WTC11 (cell line): ENCODE measurements at regions not wholly inside any gene's neighbourhood (a gene's known extent, or its start where the extent isn't known, plus 50 kb on each side); places are given as distances from the start of the nearest gene placed in this dataset.

Experiments used
- ATAC-seq: fragments of 200-7000 bp; cut with Tn5 transposase; 2 replicates; pipeline ENCODE4 v1.10.0; 2021; ENCODE audit warnings: mild to moderate bottlenecking, moderate library complexity
- CTCF ChIA-PET: fragments of 300-600 bp; sonication (Branson Sonifier 250); formaldehyde crosslinking; loops from one replicate; lab custom pipeline; 2021; ENCODE audit warnings: antibody characterized with exemption; lab: Charles Lee
- POLR2A ChIA-PET: fragments of 350-600 bp; sonication (Branson Sonifier 250); formaldehyde crosslinking; loops from one replicate; lab custom pipeline; 2021; ENCODE audit warnings: antibody characterized with exemption; lab: Charles Lee
- DNase-seq: peaks from one replicate; pipeline ENCODE4 v3.0.0; 2021; ENCODE audit warnings: low spot score
- H3K27ac Mint-ChIP-seq: 2 replicates; pipeline ENCODE4 v1.8.0; 2021; ENCODE audit warnings: mixed read lengths
- H3K27me3 Mint-ChIP-seq: 2 replicates; pipeline ENCODE4 v1.8.0; 2021; ENCODE audit warnings: low read depth, mild to moderate bottlenecking, moderate library complexity, mixed read lengths
- H3K36me3 Mint-ChIP-seq: 2 replicates; pipeline ENCODE4 v1.8.0; 2021; ENCODE audit warnings: mixed read lengths
- H3K4me1 Mint-ChIP-seq: 2 replicates; pipeline ENCODE4 v1.8.0; 2022; ENCODE audit warnings: mixed read lengths
- H3K4me3 Mint-ChIP-seq: 2 replicates; pipeline ENCODE4 v1.8.0; 2021; ENCODE audit warnings: mild to moderate bottlenecking, moderate library complexity, mixed read lengths
- H3K9me3 Mint-ChIP-seq: 2 replicates; pipeline ENCODE4 v1.8.0; 2021; ENCODE audit warnings: mixed read lengths
- AR ChIP-seq: fragments of 250-450 bp; sonication (Bioruptor Pico); IDR thresholded peaks from 2 replicates; pipeline ENCODE4 v1.9.0; 2021; ENCODE audit warnings: mild to moderate bottlenecking
- ATF3 ChIP-seq: sonication (generic); formaldehyde crosslinking; conservative IDR thresholded peaks from 2 replicates; pipeline ENCODE4 v1.8.1; 2022; ENCODE audit warnings: mild to moderate bottlenecking, missing genetic modification reagents
- CBFB ChIP-seq: sonication (generic); formaldehyde crosslinking; IDR thresholded peaks from 2 replicates; pipeline ENCODE4 v1.8.1; 2022; ENCODE audit warnings: mild to moderate bottlenecking, low read depth, missing genetic modification reagents
- CREM ChIP-seq: sonication (generic); formaldehyde crosslinking; IDR thresholded peaks from 2 replicates; pipeline ENCODE4 v1.8.1; 2022; ENCODE audit warnings: mild to moderate bottlenecking, missing genetic modification reagents, moderate library complexity
- E2F4 ChIP-seq: sonication (generic); formaldehyde crosslinking; IDR thresholded peaks from 2 replicates; pipeline ENCODE4 v1.8.1; 2022; ENCODE audit warnings: low read depth, mild to moderate bottlenecking, moderate library complexity, missing genetic modification reagents, borderline replicate concordance
- ERG ChIP-seq: fragments of 250-450 bp; sonication (Bioruptor Pico); IDR thresholded peaks from 2 replicates; pipeline ENCODE4 v1.8.0; 2021; ENCODE audit warnings: mild to moderate bottlenecking
- GABPB1 ChIP-seq: sonication (generic); formaldehyde crosslinking; IDR thresholded peaks from 2 replicates; pipeline ENCODE4 v1.8.1; 2023; ENCODE audit warnings: mild to moderate bottlenecking, missing genetic modification reagents
- NR2C2 ChIP-seq: sonication (generic); formaldehyde crosslinking; IDR thresholded peaks from 2 replicates; pipeline ENCODE4 v1.8.0; 2022; ENCODE audit warnings: mild to moderate bottlenecking, missing genetic modification reagents
- PRRX2 ChIP-seq: fragments of 250-450 bp; sonication (Bioruptor Pico); IDR thresholded peaks from 2 replicates; pipeline ENCODE4 v1.8.0; 2021; ENCODE audit warnings: mild to moderate bottlenecking
- TEAD4 ChIP-seq: sonication (generic); formaldehyde crosslinking; IDR thresholded peaks from 2 replicates; pipeline ENCODE4 v1.8.0; 2022; ENCODE audit warnings: mild to moderate bottlenecking, missing genetic modification reagents
- ZNF138 ChIP-seq: sonication (generic); formaldehyde crosslinking; conservative IDR thresholded peaks from 2 replicates; pipeline ENCODE4 v1.8.1; 2022; ENCODE audit warnings: mild to moderate bottlenecking, moderate library complexity, missing genetic modification reagents
- ZNF232 ChIP-seq: sonication (generic); formaldehyde crosslinking; IDR thresholded peaks from 2 replicates; pipeline ENCODE4 v1.8.0; 2022; ENCODE audit warnings: mild to moderate bottlenecking, missing genetic modification reagents
- TF ChIP-seq, protein P1 (sequence below): sonication (generic); formaldehyde crosslinking; IDR thresholded peaks from 2 replicates; pipeline ENCODE4 v1.8.1; 2023; ENCODE audit warnings: mild to moderate bottlenecking, missing genetic modification reagents
- TF ChIP-seq, protein P2 (sequence below): fragments of 250-450 bp; sonication (Bioruptor Pico); conservative IDR thresholded peaks from 2 replicates; pipeline ENCODE4 v1.9.0; 2021; ENCODE audit warnings: mild to moderate bottlenecking
- TF ChIP-seq, protein P3 (sequence below): fragments of 200-600 bp; IDR thresholded peaks from 2 replicates; pipeline ENCODE4 v1.8.0; 2022; ENCODE audit warnings: antibody characterized with exemption

DNA sequence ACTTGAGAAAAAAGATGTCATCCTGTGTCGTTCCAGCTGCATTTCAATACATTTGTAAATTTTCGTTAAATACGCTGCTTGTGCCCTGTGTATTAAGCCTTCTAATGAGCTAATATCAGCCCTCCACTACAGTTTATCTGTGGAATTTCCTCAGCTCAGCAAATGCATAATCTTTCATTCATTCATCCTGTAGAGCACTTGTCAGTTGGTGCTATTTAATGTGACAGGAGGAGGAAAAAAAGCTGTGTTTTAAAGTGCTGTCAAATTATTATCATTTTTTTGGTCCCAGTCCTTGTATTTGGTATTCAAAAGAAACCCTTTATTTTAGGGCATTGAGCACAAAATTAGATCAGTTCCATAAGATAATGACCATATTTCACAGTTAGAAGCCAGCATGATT, 184.7 kb downstream of the FAT3 start (continued):
- TF ChIP-seq AR (CRISPR knock-in tag) = no peak
- TF ChIP-seq, protein P1, sequence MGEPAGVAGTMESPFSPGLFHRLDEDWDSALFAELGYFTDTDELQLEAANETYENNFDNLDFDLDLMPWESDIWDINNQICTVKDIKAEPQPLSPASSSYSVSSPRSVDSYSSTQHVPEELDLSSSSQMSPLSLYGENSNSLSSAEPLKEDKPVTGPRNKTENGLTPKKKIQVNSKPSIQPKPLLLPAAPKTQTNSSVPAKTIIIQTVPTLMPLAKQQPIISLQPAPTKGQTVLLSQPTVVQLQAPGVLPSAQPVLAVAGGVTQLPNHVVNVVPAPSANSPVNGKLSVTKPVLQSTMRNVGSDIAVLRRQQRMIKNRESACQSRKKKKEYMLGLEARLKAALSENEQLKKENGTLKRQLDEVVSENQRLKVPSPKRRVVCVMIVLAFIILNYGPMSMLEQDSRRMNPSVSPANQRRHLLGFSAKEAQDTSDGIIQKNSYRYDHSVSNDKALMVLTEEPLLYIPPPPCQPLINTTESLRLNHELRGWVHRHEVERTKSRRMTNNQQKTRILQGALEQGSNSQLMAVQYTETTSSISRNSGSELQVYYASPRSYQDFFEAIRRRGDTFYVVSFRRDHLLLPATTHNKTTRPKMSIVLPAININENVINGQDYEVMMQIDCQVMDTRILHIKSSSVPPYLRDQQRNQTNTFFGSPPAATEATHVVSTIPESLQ (CRISPR knock-in tag) = no peak

DNA sequence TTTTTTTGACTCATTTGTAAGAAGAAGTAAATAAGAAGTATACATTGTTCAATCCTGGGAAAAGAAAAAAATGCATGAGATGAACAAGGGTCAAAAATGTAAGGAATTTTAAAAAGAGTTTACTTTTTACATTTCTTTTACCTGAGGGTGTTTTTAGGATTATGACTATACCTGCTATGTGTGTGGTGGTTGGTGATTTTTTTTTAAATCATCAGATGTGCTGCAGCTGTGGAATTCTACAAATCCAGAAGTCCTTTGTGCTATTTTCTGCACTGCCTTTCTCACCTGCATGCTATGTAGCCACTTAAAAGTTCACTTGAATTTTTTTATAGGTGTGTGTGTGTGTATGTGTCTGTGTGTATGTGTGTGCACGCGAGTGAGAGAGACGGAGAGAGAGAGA, 185.3 kb downstream of the FAT3 start:
- POLR2A ChIA-PET = no interaction called here
- Mint-ChIP-seq H3K4me1 (peaks cover 64% of the 10 kb centered on the region), H3K27me3 (no peaks in the 10 kb centered on the region), H3K9me3 (peaks cover 5% of the 10 kb centered on the region), H3K27ac (peak overlapping the region; percentile 54), H3K4me3 (no peak overlapping the region), H3K36me3 (peaks cover 6% of the 10 kb centered on the region)
- no peak for ATAC-seq
- CTCF ChIA-PET = interaction anchor here (0.9 kb wide), 1 partner anchor 9 kb away, joined by 3 read pairs; no protein-coding TSS in a partner anchor
- no peak for TF ChIP-seq CBFB (CRISPR knock-in tag)
- no peak for TF ChIP-seq ZNF232
- TF ChIP-seq ZNF138 = no peak
- no peak for TF ChIP-seq GABPB1 (CRISPR knock-in tag)
- no peak for TF ChIP-seq CREM (CRISPR knock-in tag)
- TF ChIP-seq E2F4 = no peak
- no peak for TF ChIP-seq NR2C2
- TF ChIP-seq TEAD4 (CRISPR knock-in tag) = no peak
- DNase-seq = no peak

DNA sequence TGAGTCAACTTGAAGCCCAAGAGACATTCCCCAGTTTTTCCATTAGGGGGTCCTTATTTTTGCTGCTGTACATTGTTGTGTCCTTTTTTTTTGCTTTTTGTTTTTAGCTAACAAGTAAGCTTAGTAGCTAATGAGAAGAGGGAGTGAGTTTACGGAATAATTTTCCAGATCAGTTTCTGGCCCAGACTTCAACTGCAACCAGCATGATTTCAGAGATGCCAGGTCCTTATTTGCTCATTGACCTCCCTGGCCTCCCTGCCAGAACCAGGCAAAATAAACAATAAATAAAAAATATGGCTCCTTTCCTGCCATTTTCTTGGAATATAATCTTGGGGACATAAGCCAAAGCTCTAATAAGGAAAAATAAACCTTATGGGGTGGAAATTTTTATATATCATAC, 185.9 kb downstream of the FAT3 start:
- H3K27ac Mint-ChIP-seq = peak overlapping the region; percentile 54; the same call in 1 of the 2 replicates
- no peak for ATAC-seq
- no peak overlapping the region for H3K4me3 Mint-ChIP-seq
- H3K4me1 Mint-ChIP-seq = peaks cover 63% of the 10 kb centered on the region
- CTCF ChIA-PET = interaction anchor here (0.9 kb wide), 1 partner anchor 9 kb away, joined by 3 read pairs; no protein-coding TSS in a partner anchor
- H3K36me3 Mint-ChIP-seq = peaks cover under 1% of the 10 kb centered on the region; the same call in 1 of the 2 replicates
- H3K27me3 Mint-ChIP-seq = no peaks in the 10 kb centered on the region
- no peak for DNase-seq
- H3K9me3 Mint-ChIP-seq = no peaks in the 10 kb centered on the region
- TF ChIP-seq, protein P2, sequence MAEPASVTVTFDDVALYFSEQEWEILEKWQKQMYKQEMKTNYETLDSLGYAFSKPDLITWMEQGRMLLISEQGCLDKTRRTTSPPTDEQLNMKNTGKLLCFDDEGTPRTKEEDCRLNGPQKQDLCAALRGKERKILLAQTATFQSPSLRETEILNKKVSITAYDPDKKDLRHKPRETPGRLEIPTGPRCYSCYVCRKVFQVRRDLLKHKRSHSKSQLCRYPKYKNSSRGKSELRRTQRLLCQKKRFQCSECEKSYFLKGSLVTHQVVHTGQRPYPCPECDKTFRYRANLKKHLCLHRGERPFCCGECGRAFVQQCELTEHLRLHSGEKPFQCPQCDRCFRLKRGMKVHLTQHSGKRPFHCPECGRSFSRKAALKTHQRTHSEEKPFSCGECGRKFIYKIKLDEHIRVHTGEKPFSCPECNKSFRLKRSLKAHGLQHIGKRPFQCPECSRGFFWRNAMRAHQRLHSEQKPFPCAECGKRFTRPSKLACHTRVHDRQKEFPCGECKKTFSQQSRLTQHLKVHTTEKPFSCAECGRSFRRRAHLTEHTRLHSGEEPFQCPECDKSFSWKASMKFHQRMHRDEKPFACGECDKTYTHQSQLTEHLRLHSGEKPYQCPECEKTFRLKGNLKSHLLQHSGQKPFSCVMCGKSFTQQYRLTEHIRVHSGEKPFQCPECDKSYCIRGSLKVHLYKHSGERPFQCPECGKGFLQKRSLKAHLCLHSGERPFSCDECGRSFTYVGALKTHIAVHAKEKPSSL (CRISPR knock-in tag) = no peak
- TF ChIP-seq NR2C2 (no peak), ATF3 (CRISPR knock-in tag) (no peak), PRRX2 (CRISPR knock-in tag) (no peak), ERG (CRISPR knock-in tag) (no peak)
- TF ChIP-seq, protein P3, sequence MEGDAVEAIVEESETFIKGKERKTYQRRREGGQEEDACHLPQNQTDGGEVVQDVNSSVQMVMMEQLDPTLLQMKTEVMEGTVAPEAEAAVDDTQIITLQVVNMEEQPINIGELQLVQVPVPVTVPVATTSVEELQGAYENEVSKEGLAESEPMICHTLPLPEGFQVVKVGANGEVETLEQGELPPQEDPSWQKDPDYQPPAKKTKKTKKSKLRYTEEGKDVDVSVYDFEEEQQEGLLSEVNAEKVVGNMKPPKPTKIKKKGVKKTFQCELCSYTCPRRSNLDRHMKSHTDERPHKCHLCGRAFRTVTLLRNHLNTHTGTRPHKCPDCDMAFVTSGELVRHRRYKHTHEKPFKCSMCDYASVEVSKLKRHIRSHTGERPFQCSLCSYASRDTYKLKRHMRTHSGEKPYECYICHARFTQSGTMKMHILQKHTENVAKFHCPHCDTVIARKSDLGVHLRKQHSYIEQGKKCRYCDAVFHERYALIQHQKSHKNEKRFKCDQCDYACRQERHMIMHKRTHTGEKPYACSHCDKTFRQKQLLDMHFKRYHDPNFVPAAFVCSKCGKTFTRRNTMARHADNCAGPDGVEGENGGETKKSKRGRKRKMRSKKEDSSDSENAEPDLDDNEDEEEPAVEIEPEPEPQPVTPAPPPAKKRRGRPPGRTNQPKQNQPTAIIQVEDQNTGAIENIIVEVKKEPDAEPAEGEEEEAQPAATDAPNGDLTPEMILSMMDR = no peak
- POLR2A ChIA-PET = no interaction called here
